ENCODE measurements at regions not wholly inside any gene's neighbourhood (a gene's known extent, or its start where the extent isn't known, plus 50 kb on each side); places are given as distances from the start of the nearest gene placed in this dataset.

DNA sequence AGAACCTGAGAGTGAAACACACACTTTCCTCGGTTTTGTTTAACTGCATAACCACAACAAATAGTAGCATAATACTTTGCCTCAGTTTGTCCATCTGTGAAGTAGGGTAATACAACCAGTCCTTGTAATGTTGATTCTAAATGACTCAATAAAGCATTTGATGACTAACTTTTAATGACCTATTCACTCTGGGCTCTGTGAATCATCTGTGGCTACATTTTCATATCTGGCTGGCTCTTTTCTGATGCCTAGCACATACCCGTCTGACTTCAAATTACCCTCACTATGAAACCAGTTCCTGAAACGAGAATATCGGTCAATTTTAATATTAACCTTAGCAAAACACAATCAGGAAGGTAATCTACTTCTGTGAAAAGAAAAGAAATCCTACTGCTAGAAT lies 151.0 kb downstream of the SH2D1A start:
- Histone ChIP-seq H3K4me1 (ENCODE audit: control insufficient read depth in 2 of 3, insufficient read depth in 2 of 3, low read depth in 1 of 3, low read length in 3 of 3) (no peaks in the 10 kb centered on the region), H3K9ac (ENCODE audit: low read length in 3 of 3) (no peak overlapping the region), H3K36me3 (ENCODE audit: control insufficient read depth in 2 of 3, insufficient read depth in 3 of 3, low read length in 3 of 3) (no peaks in the 10 kb centered on the region), H3K4me3 (ENCODE audit: low read length in 3 of 3) (no peak overlapping the region), H3K27me3 (ENCODE audit: control insufficient read depth, insufficient read depth, low read length) (no peaks in the 10 kb centered on the region), H3K9me3 (ENCODE audit: control insufficient read depth in 2 of 3, insufficient read depth in 1 of 3, low read length in 3 of 3) (no peaks in the 10 kb centered on the region), H3K27ac (ENCODE audit: low read depth in 2 of 2, low read length in 2 of 2) (no peak overlapping the region)
- intact Hi-C loops (cut with DNase I), result no loop called here
- no peak for DNase-seq
- FAIRE-seq, result no peak
- TF ChIP-seq, protein P1, sequence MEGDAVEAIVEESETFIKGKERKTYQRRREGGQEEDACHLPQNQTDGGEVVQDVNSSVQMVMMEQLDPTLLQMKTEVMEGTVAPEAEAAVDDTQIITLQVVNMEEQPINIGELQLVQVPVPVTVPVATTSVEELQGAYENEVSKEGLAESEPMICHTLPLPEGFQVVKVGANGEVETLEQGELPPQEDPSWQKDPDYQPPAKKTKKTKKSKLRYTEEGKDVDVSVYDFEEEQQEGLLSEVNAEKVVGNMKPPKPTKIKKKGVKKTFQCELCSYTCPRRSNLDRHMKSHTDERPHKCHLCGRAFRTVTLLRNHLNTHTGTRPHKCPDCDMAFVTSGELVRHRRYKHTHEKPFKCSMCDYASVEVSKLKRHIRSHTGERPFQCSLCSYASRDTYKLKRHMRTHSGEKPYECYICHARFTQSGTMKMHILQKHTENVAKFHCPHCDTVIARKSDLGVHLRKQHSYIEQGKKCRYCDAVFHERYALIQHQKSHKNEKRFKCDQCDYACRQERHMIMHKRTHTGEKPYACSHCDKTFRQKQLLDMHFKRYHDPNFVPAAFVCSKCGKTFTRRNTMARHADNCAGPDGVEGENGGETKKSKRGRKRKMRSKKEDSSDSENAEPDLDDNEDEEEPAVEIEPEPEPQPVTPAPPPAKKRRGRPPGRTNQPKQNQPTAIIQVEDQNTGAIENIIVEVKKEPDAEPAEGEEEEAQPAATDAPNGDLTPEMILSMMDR (IDR thresholded peaks at IDR 0.05; ENCODE audit: borderline replicate concordance, extremely low read depth, insufficient read depth), result no peak

DNA sequence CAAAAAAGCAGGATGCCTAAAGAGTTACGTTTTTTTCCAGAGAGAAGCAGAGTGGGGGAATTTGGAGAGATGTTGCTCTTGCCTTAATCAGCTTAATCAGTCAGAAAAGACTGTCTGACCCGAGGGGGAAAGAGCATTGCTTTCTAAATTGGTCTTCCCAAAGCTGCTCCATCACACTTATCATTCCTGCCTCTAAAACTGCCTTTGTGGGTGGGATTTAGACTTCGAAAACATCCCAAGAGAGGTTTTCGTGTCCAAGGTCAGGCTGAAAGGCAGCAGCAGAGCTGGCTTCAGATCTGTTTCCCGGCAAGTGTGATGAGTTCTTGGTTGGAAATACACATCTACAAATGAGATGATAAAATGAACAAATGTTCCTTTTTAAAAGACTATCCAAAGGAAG lies 155.2 kb downstream of the SH2D1A start:
- Histone ChIP-seq H3K4me1 (ENCODE audit: control insufficient read depth in 2 of 3, insufficient read depth in 2 of 3, low read depth in 1 of 3, low read length in 3 of 3) (no peaks in the 10 kb centered on the region), H3K9me3 (ENCODE audit: control insufficient read depth in 2 of 3, insufficient read depth in 1 of 3, low read length in 3 of 3) (no peaks in the 10 kb centered on the region), H3K4me3 (ENCODE audit: low read length in 3 of 3) (no peak overlapping the region), H3K9ac (ENCODE audit: low read length in 3 of 3) (no peak overlapping the region), H3K27me3 (ENCODE audit: control insufficient read depth, insufficient read depth, low read length) (no peaks in the 10 kb centered on the region), H3K36me3 (ENCODE audit: control insufficient read depth in 2 of 3, insufficient read depth in 3 of 3, low read length in 3 of 3) (no peaks in the 10 kb centered on the region), H3K27ac (ENCODE audit: low read depth in 2 of 2, low read length in 2 of 2) (no peak overlapping the region)
- intact Hi-C loops (cut with DNase I), result no loop called here
- FAIRE-seq (no peak), DNase-seq (peak in 1 of 5 donors; percentile 4)
- TF ChIP-seq, protein P1 (IDR thresholded peaks at IDR 0.05; ENCODE audit: borderline replicate concordance, extremely low read depth, insufficient read depth), result no peak

DNA sequence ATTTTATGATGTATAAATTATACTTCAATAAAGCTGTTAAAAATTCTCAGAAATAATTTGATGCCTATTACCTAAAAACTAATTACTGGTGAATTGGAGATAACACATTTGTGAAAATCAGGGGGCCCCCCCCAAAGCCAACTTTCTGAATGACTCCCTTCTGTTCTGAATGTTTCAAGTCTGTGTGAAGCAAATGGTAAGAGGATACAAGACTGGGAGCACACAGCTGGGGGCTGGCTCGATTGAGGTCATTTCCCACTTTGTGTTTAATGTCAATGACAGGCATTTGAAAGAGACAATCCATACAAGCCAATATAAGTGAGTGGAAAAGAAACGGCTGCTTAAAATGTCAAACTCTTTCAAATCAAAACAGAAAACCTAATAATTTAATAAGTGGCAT lies 155.8 kb downstream of the SH2D1A start:
- Histone ChIP-seq H3K36me3 (ENCODE audit: control insufficient read depth in 2 of 3, insufficient read depth in 3 of 3, low read length in 3 of 3) (no peaks in the 10 kb centered on the region), H3K27ac (ENCODE audit: low read depth in 2 of 2, low read length in 2 of 2) (no peak overlapping the region), H3K4me3 (ENCODE audit: low read length in 3 of 3) (no peak overlapping the region), H3K27me3 (ENCODE audit: control insufficient read depth, insufficient read depth, low read length) (no peaks in the 10 kb centered on the region), H3K9ac (ENCODE audit: low read length in 3 of 3) (no peak overlapping the region), H3K9me3 (ENCODE audit: control insufficient read depth in 2 of 3, insufficient read depth in 1 of 3, low read length in 3 of 3) (no peaks in the 10 kb centered on the region), H3K4me1 (ENCODE audit: control insufficient read depth in 2 of 3, insufficient read depth in 2 of 3, low read depth in 1 of 3, low read length in 3 of 3) (no peaks in the 10 kb centered on the region)
- TF ChIP-seq, protein P1 (IDR thresholded peaks at IDR 0.05; ENCODE audit: borderline replicate concordance, extremely low read depth, insufficient read depth), result no peak
- intact Hi-C loops (cut with DNase I), result no loop called here
- DNase-seq (no peak), FAIRE-seq (no peak)

DNA sequence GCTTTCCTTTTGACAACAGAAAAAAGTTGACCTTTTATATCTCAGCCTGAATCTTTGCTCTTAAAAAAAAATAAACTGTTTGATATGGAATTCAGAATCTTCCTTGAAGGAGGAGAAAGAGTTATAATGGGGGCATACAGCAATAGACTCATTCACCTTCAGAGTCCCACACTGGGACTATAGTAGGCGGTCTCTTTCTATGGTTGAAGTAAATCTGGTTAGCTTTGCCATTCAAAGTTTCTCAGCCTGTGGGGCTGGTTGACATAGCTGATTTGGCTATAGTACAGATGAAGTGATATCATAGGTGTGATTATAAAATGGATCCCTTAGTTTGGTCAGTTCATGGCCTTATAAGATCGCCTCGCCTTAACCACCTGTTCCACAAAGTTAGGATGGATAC lies 156.2 kb downstream of the SH2D1A start:
- FAIRE-seq (no peak), DNase-seq (no peak)
- intact Hi-C loops (cut with DNase I), result no loop called here
- Histone ChIP-seq H3K27me3 (ENCODE audit: control insufficient read depth, insufficient read depth, low read length) (no peaks in the 10 kb centered on the region), H3K4me1 (ENCODE audit: control insufficient read depth in 2 of 3, insufficient read depth in 2 of 3, low read depth in 1 of 3, low read length in 3 of 3) (no peaks in the 10 kb centered on the region), H3K9me3 (ENCODE audit: control insufficient read depth in 2 of 3, insufficient read depth in 1 of 3, low read length in 3 of 3) (no peaks in the 10 kb centered on the region), H3K36me3 (ENCODE audit: control insufficient read depth in 2 of 3, insufficient read depth in 3 of 3, low read length in 3 of 3) (no peaks in the 10 kb centered on the region), H3K4me3 (ENCODE audit: low read length in 3 of 3) (no peak overlapping the region), H3K27ac (ENCODE audit: low read depth in 2 of 2, low read length in 2 of 2) (no peak overlapping the region), H3K9ac (ENCODE audit: low read length in 3 of 3) (no peak overlapping the region)
- TF ChIP-seq, protein P1 (IDR thresholded peaks at IDR 0.05; ENCODE audit: borderline replicate concordance, extremely low read depth, insufficient read depth), result no peak

Data from kidney (tissue), 13 donors.